HG03103 (cell line): ENCODE measurements at regions not wholly inside any gene's neighbourhood (a gene's known extent, or its start where the extent isn't known, plus 50 kb on each side); places are given as distances from the start of the nearest gene placed in this dataset.
"Not testable (repeated sequence)": the region's sequence is repeated elsewhere in the genome, so short reads cannot be mapped to it uniquely, and the experiment has no call there.

Experiments used
- ATAC-seq: cut with Tn5 transposase; IDR thresholded peaks from one replicate; pipeline ENCODE4 v1.9.1; 2021; ENCODE audit warnings: low read depth; ENCODE audit not compliant: unreplicated experiment

- ATAC-seq = no peak
Observed at GRCh38 chr18:11512096-11513025, 97.0 kb upstream of the SLC35G4 start.

GRCh38 chr18:11511434-11512095 lies 97.8 kb upstream of the SLC35G4 start:
- ATAC-seq = peak; percentile 86

- no peak for ATAC-seq
Observed at GRCh38 chr18:11506856-11507255, 102.5 kb upstream of the SLC35G4 start.

GRCh38 chr18:11505993-11506392 lies 103.4 kb upstream of the SLC35G4 start:
- no peak for ATAC-seq

GRCh38 chr18:11504962-11505361 lies 104.4 kb upstream of the SLC35G4 start:
- no peak for ATAC-seq

- no peak for ATAC-seq
Observed at GRCh38 chr18:11502368-11502767, 107.0 kb upstream of the SLC35G4 start.

- ATAC-seq = no peak
Observed at GRCh38 chr18:11501352-11501751, 108.0 kb upstream of the SLC35G4 start.

- ATAC-seq = peak; percentile 65
Observed at GRCh38 chr18:11500153-11501122, 109.0 kb upstream of the SLC35G4 start.

- ATAC-seq = no peak
Observed at GRCh38 chr18:11498821-11499220, 110.6 kb upstream of the SLC35G4 start.

- ATAC-seq = no peak
Observed at GRCh38 chr18:11497585-11497984, 111.8 kb upstream of the SLC35G4 start.

GRCh38 chr18:11496526-11497172 lies 112.7 kb upstream of the SLC35G4 start:
- no peak for ATAC-seq

GRCh38 chr18:11495441-11495840 lies 114.0 kb upstream of the SLC35G4 start:
- ATAC-seq = no peak

- no peak for ATAC-seq
Observed at GRCh38 chr18:11494107-11494506, 115.3 kb upstream of the SLC35G4 start.

- no peak for ATAC-seq
Observed at GRCh38 chr18:11489266-11489899, 120.0 kb upstream of the SLC35G4 start.

GRCh38 chr18:11488175-11488574 lies 121.2 kb upstream of the SLC35G4 start:
- no peak for ATAC-seq

- ATAC-seq = no peak
Observed at GRCh38 chr18:11487390-11487789, 122.0 kb upstream of the SLC35G4 start.

- no peak for ATAC-seq
Observed at GRCh38 chr18:11482271-11482670, 127.1 kb upstream of the SLC35G4 start.

GRCh38 chr18:11480692-11481091 lies 128.7 kb upstream of the SLC35G4 start:
- no peak for ATAC-seq

- ATAC-seq = not testable (repeated sequence)
Observed at GRCh38 chr18:11479031-11479430, 130.4 kb upstream of the SLC35G4 start.

GRCh38 chr18:11470941-11471340 lies 138.5 kb upstream of the SLC35G4 start:
- ATAC-seq = no peak
